ENCODE measurements at regions not wholly inside any gene's neighbourhood (a gene's known extent, or its start where the extent isn't known, plus 50 kb on each side); places are given as distances from the start of the nearest gene placed in this dataset.

GRCh38 chr9:110115826-110116542 lies 92.0 kb downstream of the C9orf152 start:
- TF ChIP-seq POLR2AphosphoS5 (IDR thresholded peaks at IDR 0.05; ENCODE audit: low read depth, low read length) (no peak), POLR2A (IDR thresholded peaks at IDR 0.05; ENCODE audit: low read depth, low read length) (no peak)

Data from GM12892 (cell line).